ENCODE measurements at regions not wholly inside any gene's neighbourhood (a gene's known extent, or its start where the extent isn't known, plus 50 kb on each side); places are given as distances from the start of the nearest gene placed in this dataset.
"Not testable (repeated sequence)": the region's sequence is repeated elsewhere in the genome, so short reads cannot be mapped to it uniquely, and the experiment has no call there.

GRCh38 chr2:191476901-191477300 is 201.0 kb upstream of the NABP1 start:
- no peak for DNase-seq

- DNase-seq, result no peak
Measured at GRCh38 chr2:191478799-191479679, 198.9 kb upstream of the NABP1 start.

GRCh38 chr2:191479680-191480023 is 198.3 kb upstream of the NABP1 start:
- DNase-seq, result no peak

- no peak for DNase-seq
Measured at GRCh38 chr2:191481305-191482070, 196.4 kb upstream of the NABP1 start.

- no peak for DNase-seq
Measured at GRCh38 chr2:191483117-191483516, 194.8 kb upstream of the NABP1 start.

- DNase-seq, result peak; percentile 99
Measured at GRCh38 chr2:191486584-191487320, 191.2 kb upstream of the NABP1 start.

GRCh38 chr2:191488135-191488534 is 189.8 kb upstream of the NABP1 start:
- DNase-seq, result peak; percentile 44

GRCh38 chr2:191489177-191489576 is 188.8 kb upstream of the NABP1 start:
- no peak for DNase-seq

GRCh38 chr2:191496838-191497237 is 181.1 kb upstream of the NABP1 start:
- DNase-seq, result no peak

GRCh38 chr2:191497822-191498221 is 180.1 kb upstream of the NABP1 start:
- no peak for DNase-seq

GRCh38 chr2:191499050-191499449 is 178.9 kb upstream of the NABP1 start:
- no peak for DNase-seq

- DNase-seq, result peak; percentile 94
Measured at GRCh38 chr2:191499874-191500565, 177.9 kb upstream of the NABP1 start.

GRCh38 chr2:191500566-191500883 is 177.4 kb upstream of the NABP1 start:
- DNase-seq, result no peak

GRCh38 chr2:191500884-191501560 is 176.9 kb upstream of the NABP1 start:
- peak; percentile 56 for DNase-seq

- peak; percentile 68 for DNase-seq
Measured at GRCh38 chr2:191501561-191502168, 176.3 kb upstream of the NABP1 start.

GRCh38 chr2:191506515-191506914 is 171.4 kb upstream of the NABP1 start:
- no peak for DNase-seq

- DNase-seq, result not testable (repeated sequence)
Measured at GRCh38 chr2:191507252-191507853, 170.6 kb upstream of the NABP1 start.

- no peak for DNase-seq
Measured at GRCh38 chr2:191508738-191509137, 169.2 kb upstream of the NABP1 start.

- no peak for DNase-seq
Measured at GRCh38 chr2:191512216-191512835, 165.6 kb upstream of the NABP1 start.

GRCh38 chr2:191512874-191513273 is 165.1 kb upstream of the NABP1 start:
- no peak for DNase-seq

GRCh38 chr2:191514613-191515012 is 163.3 kb upstream of the NABP1 start:
- DNase-seq, result no peak
